HepG2 (cell line): ENCODE measurements at regions not wholly inside any gene's neighbourhood (a gene's known extent, or its start where the extent isn't known, plus 50 kb on each side); places are given as distances from the start of the nearest gene placed in this dataset.

Experiments used
- CTCF ChIP-seq: sonication (generic); formaldehyde crosslinking; IDR thresholded peaks from 2 replicates; pipeline ENCODE4 v1.5.0; 2020; ENCODE audit warnings: mild to moderate bottlenecking, missing genetic modification reagents, moderate library complexity
- ELF3 ChIP-seq: IDR thresholded peaks from 2 replicates; pipeline ENCODE4 v1.6.1; 2016; ENCODE audit warnings: missing genetic modification reagents, missing compliant biosample characterization
- POLR2A ChIP-seq, 2 experiments: IDR thresholded peaks; 2 replicates each; pipeline ENCODE4 v1.6.1; 2011; ENCODE audit warnings: low read depth in 2 of 2, low read length in 2 of 2, mild to moderate bottlenecking in 1 of 2, moderate library complexity in 1 of 2; ENCODE audit not compliant: insufficient read depth in 1 of 2
- ZNF547 ChIP-seq: sonication (generic); formaldehyde crosslinking; IDR thresholded peaks from 2 replicates; pipeline ENCODE4 v1.5.1; 2020; ENCODE audit warnings: mild to moderate bottlenecking, missing genetic modification reagents
- TF ChIP-seq, protein P1 (sequence below): sonication (generic); formaldehyde crosslinking; IDR thresholded peaks from 2 replicates; pipeline ENCODE4 v1.5.0; 2020; ENCODE audit warnings: mild to moderate bottlenecking, missing genetic modification reagents

GRCh38 chr3:82114589-82114988 is 353.1 kb upstream of the GBE1 start:
- no peak for TF ChIP-seq POLR2A (IDR thresholded peaks at IDR 0.05; ENCODE audit: insufficient read depth in 1 of 2, low read depth in 2 of 2, low read length in 2 of 2)
- TF ChIP-seq ZNF547 (CRISPR knock-in tag): no peak
- no peak for TF ChIP-seq CTCF
- TF ChIP-seq, protein P1, sequence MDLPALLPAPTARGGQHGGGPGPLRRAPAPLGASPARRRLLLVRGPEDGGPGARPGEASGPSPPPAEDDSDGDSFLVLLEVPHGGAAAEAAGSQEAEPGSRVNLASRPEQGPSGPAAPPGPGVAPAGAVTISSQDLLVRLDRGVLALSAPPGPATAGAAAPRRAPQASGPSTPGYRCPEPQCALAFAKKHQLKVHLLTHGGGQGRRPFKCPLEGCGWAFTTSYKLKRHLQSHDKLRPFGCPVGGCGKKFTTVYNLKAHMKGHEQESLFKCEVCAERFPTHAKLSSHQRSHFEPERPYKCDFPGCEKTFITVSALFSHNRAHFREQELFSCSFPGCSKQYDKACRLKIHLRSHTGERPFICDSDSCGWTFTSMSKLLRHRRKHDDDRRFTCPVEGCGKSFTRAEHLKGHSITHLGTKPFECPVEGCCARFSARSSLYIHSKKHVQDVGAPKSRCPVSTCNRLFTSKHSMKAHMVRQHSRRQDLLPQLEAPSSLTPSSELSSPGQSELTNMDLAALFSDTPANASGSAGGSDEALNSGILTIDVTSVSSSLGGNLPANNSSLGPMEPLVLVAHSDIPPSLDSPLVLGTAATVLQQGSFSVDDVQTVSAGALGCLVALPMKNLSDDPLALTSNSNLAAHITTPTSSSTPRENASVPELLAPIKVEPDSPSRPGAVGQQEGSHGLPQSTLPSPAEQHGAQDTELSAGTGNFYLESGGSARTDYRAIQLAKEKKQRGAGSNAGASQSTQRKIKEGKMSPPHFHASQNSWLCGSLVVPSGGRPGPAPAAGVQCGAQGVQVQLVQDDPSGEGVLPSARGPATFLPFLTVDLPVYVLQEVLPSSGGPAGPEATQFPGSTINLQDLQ (CRISPR knock-in tag): no peak
- TF ChIP-seq ELF3: no peak
